ENCODE measurements at regions not wholly inside any gene's neighbourhood (a gene's known extent, or its start where the extent isn't known, plus 50 kb on each side); places are given as distances from the start of the nearest gene placed in this dataset.
"Not testable (repeated sequence)": the region's sequence is repeated elsewhere in the genome, so short reads cannot be mapped to it uniquely, and the experiment has no call there.

DNA sequence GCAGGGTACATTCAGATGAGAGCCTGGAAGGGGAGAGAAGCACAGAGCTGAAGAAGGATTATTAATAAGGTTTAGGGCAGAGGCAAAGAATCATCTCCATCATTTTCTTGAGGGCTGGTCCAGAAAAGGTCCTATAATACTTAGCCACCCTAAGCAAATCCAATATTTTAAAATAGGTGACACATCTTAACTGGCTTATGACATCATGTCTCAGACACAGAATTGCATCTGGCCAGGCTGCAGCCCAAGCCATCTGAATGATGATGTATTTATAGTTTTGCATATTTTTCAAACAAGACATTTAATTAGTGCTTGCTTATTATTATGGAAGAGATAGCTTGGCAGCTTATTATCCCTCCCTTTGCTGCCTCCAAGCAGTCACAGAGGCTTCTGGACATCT lies 571.3 kb downstream of the SUCLG1 start:
- no peak for DNase-seq (ENCODE audit: extremely low read depth, low read depth)
- TF ChIP-seq, protein P1, sequence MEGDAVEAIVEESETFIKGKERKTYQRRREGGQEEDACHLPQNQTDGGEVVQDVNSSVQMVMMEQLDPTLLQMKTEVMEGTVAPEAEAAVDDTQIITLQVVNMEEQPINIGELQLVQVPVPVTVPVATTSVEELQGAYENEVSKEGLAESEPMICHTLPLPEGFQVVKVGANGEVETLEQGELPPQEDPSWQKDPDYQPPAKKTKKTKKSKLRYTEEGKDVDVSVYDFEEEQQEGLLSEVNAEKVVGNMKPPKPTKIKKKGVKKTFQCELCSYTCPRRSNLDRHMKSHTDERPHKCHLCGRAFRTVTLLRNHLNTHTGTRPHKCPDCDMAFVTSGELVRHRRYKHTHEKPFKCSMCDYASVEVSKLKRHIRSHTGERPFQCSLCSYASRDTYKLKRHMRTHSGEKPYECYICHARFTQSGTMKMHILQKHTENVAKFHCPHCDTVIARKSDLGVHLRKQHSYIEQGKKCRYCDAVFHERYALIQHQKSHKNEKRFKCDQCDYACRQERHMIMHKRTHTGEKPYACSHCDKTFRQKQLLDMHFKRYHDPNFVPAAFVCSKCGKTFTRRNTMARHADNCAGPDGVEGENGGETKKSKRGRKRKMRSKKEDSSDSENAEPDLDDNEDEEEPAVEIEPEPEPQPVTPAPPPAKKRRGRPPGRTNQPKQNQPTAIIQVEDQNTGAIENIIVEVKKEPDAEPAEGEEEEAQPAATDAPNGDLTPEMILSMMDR (IDR thresholded peaks at IDR 0.05; ENCODE audit: low read depth, low read length, missing control alignments) = no peak
- H3K4me3 ChIP-seq (replicated peaks; ENCODE audit: low read depth, low read length) = no peak overlapping the region

DNA sequence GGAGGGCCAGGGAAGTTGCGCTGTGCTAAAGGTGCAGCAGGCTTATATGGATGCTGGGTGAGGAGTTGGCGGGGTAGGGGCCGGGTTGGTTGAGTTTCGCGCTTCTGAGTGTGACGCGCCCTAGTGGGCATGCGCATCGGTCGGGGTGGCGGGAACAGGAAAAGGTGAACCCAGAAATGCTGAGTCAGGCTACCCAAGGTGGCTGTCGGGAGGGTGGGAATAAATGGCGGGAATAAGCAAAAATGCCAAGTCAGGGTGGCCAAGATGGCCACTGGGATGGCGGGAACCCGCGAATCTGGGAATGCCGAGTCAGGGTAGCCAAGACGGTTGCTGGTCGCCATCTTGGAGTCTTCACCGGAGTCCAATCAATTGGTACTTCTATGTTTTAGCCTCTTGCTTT lies 580.0 kb downstream of the SUCLG1 start:
- H3K4me3 ChIP-seq (replicated peaks; ENCODE audit: low read depth, low read length) = no peak overlapping the region
- TF ChIP-seq, protein P1 (IDR thresholded peaks at IDR 0.05; ENCODE audit: low read depth, low read length, missing control alignments) = no peak
- DNase-seq (ENCODE audit: extremely low read depth, low read depth) = no peak

DNA sequence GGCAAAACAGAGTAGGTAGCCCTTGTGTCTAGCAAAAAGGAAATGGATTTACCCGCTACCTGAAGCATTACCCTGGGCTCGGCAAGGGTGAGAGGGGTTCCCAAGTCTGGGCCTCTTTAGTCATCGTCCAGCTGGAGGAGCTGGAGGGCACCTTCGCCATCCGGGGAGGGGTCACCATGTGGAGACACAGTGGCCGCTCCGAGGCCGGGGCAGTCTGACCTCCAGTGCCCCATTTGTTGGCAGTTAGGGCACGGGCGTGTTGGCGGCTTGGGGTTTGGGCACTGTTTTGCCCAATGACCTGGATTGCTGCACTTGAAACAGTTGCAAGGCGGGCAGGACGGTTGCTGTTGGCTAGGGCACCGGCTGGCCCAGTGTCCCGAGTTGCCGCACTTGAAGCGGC lies 581.8 kb downstream of the SUCLG1 start:
- not testable (repeated sequence) for DNase-seq (ENCODE audit: extremely low read depth, low read depth); H3K4me3 ChIP-seq (replicated peaks; ENCODE audit: low read depth, low read length)

DNA sequence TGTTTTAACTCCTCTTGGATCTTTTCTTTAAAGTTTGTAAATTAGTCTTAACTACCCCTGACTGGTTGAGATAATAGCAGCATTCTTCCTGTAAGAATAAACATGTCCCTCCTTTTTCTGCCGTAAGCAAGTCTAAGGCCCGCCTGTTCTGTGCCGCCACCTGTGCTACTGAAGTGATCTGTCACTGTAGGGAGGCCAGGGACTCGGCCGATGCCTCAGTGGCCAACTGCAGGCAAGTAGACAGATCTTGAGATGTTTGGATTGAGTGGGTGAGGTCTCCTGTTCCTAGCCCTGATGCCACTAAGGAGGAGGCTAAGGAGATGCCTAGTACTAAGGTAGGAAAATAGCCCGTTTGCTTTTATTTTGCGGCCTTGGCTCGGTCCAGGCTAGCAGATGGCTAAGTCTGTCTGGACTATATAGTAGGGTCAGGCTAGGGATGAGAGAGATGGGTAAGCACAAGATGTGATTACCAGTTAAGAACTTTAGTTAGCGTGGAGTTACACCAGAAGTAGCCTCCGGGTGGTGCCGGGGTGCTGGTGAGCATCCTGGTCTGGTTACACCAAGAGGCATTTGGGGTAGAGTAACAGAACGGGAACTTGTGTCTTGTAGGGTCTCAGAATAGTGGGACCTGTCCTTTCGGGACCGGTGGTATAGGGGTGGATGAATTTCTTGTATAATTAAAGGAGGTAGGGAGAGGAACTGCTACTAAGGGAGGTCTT lies 584.2 kb downstream of the SUCLG1 start:
- TF ChIP-seq, protein P1 (IDR thresholded peaks at IDR 0.05; ENCODE audit: low read depth, low read length, missing control alignments) = no peak
- DNase-seq (ENCODE audit: extremely low read depth, low read depth) = no peak
- no peak overlapping the region for H3K4me3 ChIP-seq (replicated peaks; ENCODE audit: low read depth, low read length)

DNA sequence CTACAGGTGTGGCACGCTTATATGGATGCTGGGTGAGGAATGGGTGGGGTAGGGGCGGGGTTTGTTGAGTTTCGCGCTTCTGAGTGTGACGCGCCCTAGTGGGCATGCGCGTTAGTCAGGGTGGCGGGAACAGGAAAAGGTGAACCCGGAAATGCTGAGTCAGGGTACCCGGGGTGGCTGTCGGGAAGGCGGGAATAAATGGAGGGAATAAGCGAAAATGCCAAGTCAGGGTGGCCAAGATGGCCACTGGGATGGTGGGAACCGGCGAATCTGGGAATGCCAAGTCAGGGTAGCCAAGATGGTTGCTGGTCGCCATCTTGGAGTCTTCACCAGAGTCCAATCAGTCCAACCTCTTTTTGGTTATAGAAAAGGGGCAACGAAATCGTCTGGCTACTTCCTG lies 585.0 kb downstream of the SUCLG1 start:
- DNase-seq (ENCODE audit: extremely low read depth, low read depth) = no peak
- TF ChIP-seq, protein P1 (IDR thresholded peaks at IDR 0.05; ENCODE audit: low read depth, low read length, missing control alignments) = no peak
- H3K4me3 ChIP-seq (replicated peaks; ENCODE audit: low read depth, low read length) = no peak overlapping the region

DNA sequence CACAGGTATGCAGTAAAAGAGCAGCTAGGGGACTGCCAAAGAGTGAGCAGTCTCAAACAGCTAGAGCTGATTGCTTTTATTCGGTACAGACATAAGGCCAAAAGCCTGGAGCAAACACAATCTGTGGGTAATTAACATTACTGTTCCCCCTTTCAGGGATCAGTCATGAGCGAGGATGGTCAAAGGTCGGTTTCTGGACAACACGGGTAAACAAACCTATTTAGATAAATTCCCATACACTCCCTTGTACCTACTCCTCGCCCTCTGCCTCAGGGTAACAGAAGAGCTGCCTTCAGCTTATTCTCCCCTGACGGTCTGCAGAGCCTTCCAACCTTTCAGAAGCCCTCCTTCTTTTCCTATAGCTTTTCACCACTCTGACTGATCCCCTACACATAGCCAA lies 586.0 kb downstream of the SUCLG1 start:
- no peak overlapping the region for H3K4me3 ChIP-seq (replicated peaks; ENCODE audit: low read depth, low read length)
- DNase-seq (ENCODE audit: extremely low read depth, low read depth) = no peak
- TF ChIP-seq, protein P1 (IDR thresholded peaks at IDR 0.05; ENCODE audit: low read depth, low read length, missing control alignments) = no peak

DNA sequence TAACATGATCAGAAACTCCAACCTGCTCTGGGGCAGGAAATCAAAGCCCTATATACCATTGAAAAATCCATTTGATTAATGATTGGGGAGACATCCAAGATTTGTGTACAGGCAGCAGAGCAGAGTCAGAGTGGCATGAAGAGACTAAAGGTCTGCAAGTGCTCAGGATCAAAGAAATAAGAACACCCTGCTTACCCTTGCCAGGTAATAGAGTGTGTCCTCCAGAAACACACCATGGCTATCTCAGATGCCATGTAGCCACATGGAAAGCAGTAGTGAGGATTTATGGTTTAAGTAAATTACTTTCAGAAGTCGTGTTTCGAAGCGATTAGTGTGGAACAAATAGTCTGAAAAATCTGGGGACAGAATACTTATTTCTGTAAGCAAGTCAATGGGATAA lies 592.9 kb downstream of the SUCLG1 start:
- H3K4me3 ChIP-seq (replicated peaks; ENCODE audit: low read depth, low read length) = no peak overlapping the region
- no peak for DNase-seq (ENCODE audit: extremely low read depth, low read depth)
- TF ChIP-seq, protein P1 (IDR thresholded peaks at IDR 0.05; ENCODE audit: low read depth, low read length, missing control alignments) = no peak
